ENCODE measurements at regions not wholly inside any gene's neighbourhood (a gene's known extent, or its start where the extent isn't known, plus 50 kb on each side); places are given as distances from the start of the nearest gene placed in this dataset.

GRCh38 chr1:88188038-88188437 is 496.0 kb upstream of the PKN2 start:
- DNase-seq, result no peak

- no peak for DNase-seq
These were observed 494.5 kb upstream of the PKN2 start for GRCh38 chr1:88189525-88189924.

GRCh38 chr1:88191917-88192316 is 492.2 kb upstream of the PKN2 start:
- DNase-seq, result no peak

GRCh38 chr1:88194542-88194941 is 489.5 kb upstream of the PKN2 start:
- no peak for DNase-seq

- no peak for DNase-seq
These were observed 483.5 kb upstream of the PKN2 start for GRCh38 chr1:88200545-88200944.

- DNase-seq, result no peak
These were observed 480.0 kb upstream of the PKN2 start for GRCh38 chr1:88204111-88204510.

- DNase-seq, result no peak
These were observed 479.4 kb upstream of the PKN2 start for GRCh38 chr1:88204612-88205167.

GRCh38 chr1:88208389-88208788 is 475.7 kb upstream of the PKN2 start:
- DNase-seq, result no peak

- DNase-seq, result no peak
These were observed 473.8 kb upstream of the PKN2 start for GRCh38 chr1:88210103-88210787.

- DNase-seq, result no peak
These were observed 467.6 kb upstream of the PKN2 start for GRCh38 chr1:88216441-88216840.

GRCh38 chr1:88217386-88217785 is 466.7 kb upstream of the PKN2 start:
- DNase-seq, result no peak

- no peak for DNase-seq
These were observed 464.6 kb upstream of the PKN2 start for GRCh38 chr1:88219521-88219920.

GRCh38 chr1:88221411-88221810 is 462.7 kb upstream of the PKN2 start:
- no peak for DNase-seq

GRCh38 chr1:88224906-88225305 is 459.2 kb upstream of the PKN2 start:
- no peak for DNase-seq

GRCh38 chr1:88228114-88228513 is 456.0 kb upstream of the PKN2 start:
- DNase-seq, result no peak

- DNase-seq, result no peak
These were observed 453.9 kb upstream of the PKN2 start for GRCh38 chr1:88230126-88230525.

- no peak for DNase-seq
These were observed 447.0 kb upstream of the PKN2 start for GRCh38 chr1:88237058-88237457.

GRCh38 chr1:88239205-88239604 is 444.9 kb upstream of the PKN2 start:
- DNase-seq, result no peak

GRCh38 chr1:88247666-88248065 is 436.4 kb upstream of the PKN2 start:
- DNase-seq, result no peak

GRCh38 chr1:88250915-88251314 is 433.2 kb upstream of the PKN2 start:
- DNase-seq, result no peak

GRCh38 chr1:88252745-88253144 is 431.3 kb upstream of the PKN2 start:
- no peak for DNase-seq

GRCh38 chr1:88265606-88266005 is 418.5 kb upstream of the PKN2 start:
- no peak for DNase-seq

- DNase-seq, result no peak
These were observed 418.0 kb upstream of the PKN2 start for GRCh38 chr1:88266051-88266450.

GRCh38 chr1:88272216-88272615 is 411.9 kb upstream of the PKN2 start:
- no peak for DNase-seq

- no peak for DNase-seq
These were observed 409.6 kb upstream of the PKN2 start for GRCh38 chr1:88274431-88274830.

Data from activated CD4-positive, alpha-beta T cell treated with anti-CD3 and anti-CD28 coated beads for 4 hours (primary cell).